Right hindlimb (tissue), 1 donor: ENCODE measurements at regions not wholly inside any gene's neighbourhood (a gene's known extent, or its start where the extent isn't known, plus 50 kb on each side); places are given as distances from the start of the nearest gene placed in this dataset.

ENCODE experiments used
- DNase-seq: peaks from one replicate; pipeline ENCODE4 v3.0.0-alpha.2; 2018

DNA sequence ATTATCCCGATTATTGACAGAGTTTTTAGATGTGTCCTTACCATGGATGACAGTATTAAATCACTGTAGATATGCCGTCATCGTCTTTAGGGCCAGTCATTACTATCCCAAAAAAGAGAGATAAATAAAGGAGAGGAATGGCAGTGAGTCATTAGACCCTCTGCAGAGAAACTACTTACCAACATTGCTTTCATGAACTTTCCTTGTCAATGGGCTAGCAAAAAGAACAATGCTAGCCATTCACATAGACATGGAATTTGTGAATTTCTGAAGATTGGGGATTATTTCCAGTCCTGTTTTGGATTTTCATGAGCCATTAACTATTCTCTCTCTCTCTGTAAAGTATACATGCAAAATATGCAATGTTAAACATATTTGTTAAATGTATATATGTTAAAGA is 319.4 kb upstream of the FANCL start:
- no peak for DNase-seq

DNA sequence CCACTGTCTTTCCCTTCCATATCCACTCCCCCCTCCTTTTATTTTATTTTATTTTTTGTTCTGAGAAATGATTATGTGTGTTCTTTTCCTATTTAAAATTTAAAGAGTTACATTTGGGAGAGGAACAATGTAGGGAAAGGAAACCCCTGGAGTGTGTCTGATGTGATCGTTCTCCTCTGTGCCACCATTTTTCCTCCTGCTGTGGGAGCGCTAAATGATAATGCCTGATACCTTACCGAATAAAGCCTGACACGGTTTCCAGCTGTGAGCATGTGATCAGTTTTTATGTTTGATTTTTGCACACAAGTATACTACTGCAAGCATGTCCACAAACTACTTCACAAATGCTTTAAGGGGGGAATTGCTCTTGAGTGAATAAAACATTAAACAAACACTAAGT is 317.8 kb upstream of the FANCL start:
- no peak for DNase-seq

DNA sequence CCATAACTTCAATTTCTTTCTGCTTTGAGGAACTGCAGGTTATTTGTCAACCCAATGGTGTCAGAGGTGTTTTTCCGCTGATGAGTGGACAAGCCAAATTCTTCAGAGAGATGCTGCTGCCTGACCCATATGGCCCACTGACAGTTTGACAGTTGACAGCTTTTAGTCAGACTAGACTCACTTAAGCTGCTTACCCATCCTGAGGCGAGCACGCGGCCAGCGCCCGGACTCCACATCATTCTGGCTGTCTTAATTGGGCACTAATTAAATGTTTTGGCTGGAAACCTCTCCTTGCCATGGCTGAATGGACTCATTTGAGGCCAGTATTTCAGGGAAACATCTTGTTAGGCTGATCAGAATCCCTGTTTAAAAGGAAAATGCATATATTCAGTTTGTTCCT is 316.1 kb upstream of the FANCL start:
- DNase-seq = no peak

DNA sequence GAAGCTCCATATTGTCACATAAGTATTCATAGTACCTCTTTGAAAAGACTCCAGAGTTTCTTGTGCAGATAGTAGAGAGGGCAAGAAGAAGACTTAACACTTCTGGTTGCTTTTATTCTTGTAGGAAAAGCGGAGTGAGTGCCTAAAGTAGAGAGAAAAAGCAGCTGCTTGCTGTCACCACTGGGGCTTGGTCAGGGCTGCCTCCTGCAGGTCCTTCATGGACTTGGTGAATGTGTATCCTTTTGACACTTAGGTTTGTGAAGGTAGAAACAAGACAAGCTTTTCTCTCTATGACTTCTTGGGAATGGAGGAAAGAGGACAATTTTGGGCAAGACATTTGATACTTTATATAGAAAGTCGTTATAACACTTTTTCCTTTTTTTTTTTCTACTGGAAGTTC is 312.8 kb upstream of the FANCL start:
- DNase-seq = no peak

DNA sequence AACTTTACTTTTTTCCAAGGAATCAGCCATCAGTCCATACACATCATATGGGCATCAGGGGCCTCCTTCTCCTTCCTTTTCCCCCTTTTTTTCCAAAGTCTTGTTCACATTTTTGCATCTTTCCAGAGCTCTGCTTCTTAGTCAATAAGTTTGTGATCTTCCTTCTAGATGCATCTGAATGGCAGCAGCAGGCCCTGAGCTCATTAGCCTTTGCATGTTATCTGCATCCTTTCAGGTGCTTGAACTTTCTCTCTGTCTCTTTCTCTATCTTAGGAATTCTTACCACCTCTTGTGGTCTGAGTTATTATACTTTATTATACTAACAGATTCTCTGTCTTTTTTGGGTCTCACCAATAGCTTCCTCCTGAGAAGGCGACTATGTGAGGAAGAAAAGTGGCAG is 312.4 kb upstream of the FANCL start:
- no peak for DNase-seq

DNA sequence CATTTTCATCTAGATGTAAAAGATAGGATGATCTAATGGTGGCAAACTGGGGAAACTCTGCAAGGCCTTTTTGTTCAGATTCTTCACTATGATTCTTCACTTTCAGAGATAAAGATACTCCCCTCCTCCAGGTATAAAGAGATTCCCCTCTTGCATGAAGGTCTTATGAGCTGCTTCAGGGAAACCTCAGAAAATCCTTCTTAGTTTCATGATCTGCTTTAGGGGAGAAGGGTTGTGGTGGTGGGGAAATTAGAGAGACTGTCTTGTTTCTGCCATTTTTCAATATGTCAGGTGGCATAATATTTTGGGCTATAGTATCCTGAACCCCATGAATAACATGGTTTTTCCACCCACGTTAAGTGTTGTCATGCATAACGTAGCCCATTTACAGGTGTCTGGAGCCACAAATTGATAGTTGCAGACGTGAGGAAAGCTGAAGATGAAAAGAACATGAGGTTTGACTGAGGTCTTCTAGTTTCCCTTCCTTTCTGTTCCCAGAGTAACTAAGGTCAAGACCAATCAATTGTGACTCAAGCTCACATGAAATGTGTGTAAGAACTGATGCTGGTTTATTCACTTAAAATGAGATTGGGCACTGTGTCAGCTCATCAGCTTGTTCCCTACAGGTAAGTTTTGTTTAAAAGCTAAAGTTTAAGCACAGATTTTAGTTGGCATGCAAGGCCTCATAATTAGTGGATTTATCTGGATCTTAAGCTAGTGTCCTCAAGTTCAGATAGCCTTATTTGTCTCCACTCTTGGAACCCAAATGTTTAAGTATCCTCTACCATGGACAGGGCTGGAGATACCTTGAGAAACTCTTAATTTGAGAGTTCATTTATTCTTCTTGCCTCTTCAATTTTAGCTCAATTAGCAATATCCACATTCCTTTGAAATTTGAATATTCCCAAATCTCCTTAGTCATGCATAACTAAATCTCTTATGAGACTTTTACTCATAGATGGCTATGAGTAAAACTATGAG is 304.5 kb upstream of the FANCL start:
- no peak for DNase-seq

- DNase-seq = no peak
Measured at GRCh38 chr2:58543442-58543841, 302.3 kb upstream of the FANCL start.

DNA sequence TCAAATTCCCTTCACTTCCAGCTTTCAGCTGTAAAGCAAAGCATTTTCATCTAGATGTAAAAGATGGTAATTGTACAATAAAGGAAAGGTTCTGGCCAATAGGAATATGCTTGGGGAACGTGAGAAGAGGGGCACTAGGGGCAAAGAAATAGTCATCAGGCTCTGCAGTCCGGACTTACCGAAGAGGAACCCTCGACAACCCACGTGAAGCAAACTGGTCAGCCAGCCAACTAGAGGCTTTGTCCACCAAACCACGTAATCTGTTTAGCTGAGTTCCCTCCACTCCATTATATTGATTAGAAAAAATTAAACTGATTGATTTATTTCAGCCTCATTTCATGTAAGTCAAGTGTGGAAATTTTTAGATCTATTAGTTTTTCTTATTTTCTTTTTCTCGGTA is 300.4 kb upstream of the FANCL start:
- no peak for DNase-seq

GRCh38 chr2:58540681-58541080 is 299.6 kb upstream of the FANCL start:
- no peak for DNase-seq

- no peak for DNase-seq
Measured at GRCh38 chr2:58539973-58540372, 298.8 kb upstream of the FANCL start.

DNA sequence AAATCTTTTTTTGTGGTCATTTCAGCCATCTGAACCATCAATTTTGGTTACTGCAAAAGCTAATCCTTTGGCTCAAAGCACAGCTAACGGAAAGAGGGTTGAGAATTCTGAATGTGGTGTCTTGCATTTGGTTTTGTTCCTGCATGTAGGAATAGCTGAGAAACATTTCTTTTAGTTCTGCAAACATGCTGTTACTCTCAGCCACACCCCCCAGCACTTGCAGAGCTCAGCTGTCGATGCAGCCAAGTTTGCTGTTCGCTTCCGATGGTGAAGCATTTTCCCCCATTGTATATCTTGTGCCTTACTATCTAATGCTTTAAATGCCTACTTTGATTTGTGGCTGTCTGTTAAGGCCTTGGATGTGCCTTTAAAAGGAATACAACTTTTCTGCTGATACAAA is 294.9 kb upstream of the FANCL start:
- DNase-seq = no peak

DNA sequence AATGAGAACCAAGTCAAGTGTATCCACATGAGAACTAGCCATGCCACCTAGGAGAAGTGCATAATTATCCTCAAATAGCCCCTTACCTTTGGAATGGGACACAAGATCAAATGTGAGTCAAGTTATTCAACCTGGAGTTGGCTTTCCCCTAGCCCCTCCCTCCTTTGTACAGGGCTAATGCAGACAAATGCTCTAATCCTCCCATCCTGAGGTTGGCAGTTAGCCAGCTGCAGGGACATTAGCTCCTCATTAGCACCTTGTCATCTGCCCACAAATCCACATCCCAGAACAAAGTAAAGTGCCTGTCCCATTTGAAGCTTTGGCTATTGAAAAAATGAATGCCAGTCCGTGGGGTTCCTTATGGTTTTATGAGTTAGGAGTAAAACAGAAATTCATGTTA is 294.1 kb upstream of the FANCL start:
- no peak for DNase-seq

DNA sequence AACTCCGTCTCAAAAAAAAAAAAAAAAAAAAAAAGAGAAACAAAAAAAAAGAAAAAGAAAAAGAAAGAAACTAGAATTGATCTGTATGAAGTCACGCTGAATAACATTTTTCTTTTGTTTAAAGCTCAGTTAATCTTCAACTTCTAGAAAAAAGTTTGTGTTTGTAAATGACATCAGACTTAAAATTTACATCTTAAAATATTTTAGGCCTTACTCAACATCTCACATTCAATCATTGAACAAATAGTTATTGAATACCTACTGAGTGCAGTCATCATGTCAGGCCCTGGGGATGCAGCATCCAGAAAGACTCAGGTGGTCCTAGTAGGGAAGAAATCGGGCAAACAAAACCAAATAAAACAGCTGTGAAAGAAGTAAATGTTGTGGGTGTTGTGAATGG is 292.3 kb upstream of the FANCL start:
- no peak for DNase-seq

GRCh38 chr2:58532641-58533040 is 291.5 kb upstream of the FANCL start:
- DNase-seq = no peak

- no peak for DNase-seq
Measured at GRCh38 chr2:58527647-58528046, 286.5 kb upstream of the FANCL start.

- no peak for DNase-seq
Measured at GRCh38 chr2:58521803-58522554, 280.9 kb upstream of the FANCL start.

GRCh38 chr2:58520903-58521302 is 279.8 kb upstream of the FANCL start:
- no peak for DNase-seq

GRCh38 chr2:58517881-58518280 is 276.8 kb upstream of the FANCL start:
- DNase-seq = no peak

DNA sequence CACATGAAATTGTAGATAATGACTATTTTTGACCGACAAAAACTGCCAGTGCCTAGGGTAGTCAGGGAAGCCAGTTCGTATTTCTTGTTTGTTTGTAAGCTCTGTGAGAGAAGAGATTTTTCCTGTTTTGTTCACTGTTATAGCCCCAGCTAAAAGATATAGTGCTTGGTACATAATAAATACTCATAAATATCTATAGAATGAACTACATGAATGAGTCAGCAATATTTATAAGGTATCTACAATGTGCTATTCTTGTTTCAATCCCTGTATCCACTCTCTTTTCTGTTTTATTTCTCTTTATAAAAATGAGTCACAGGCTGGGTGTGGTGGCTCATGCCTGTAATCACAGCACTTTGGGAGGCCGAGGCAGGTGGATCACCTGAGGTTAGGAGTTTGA is 275.6 kb upstream of the FANCL start:
- no peak for DNase-seq

DNA sequence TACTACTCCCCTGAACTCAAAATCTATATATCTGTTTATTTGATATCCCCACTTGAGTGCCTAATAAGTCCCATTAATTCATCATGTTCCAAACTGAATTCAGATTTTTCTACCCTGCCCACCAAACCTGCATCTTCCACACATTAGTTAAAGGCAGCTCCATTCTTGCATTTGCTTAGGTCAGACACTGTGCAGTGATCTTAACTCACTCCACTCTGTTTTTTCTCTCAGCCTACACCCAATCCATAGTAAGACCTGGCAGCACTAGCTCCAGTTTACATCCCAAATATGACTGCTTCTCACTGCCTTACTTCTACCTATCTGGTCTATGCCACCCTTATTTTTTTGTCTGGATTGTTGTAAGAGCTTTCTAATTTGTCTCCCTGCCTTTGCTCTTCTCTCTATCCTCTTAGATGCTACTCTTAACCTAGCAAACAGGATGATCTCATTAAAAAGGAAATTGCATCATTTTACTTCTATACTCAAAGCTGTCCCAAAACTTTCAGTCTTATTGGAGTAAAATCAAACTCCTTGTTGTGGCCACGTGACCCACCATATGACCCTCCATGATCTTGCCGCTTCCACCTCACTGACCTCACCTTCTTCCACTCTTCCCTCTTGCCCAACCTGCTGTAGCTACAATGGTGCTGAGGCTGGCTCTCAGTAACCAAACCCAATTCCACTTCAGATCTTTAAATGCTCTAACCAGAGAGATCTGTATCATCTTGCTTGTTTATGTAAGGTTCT is 274.9 kb upstream of the FANCL start:
- DNase-seq = no peak

GRCh38 chr2:58514252-58514651 is 273.1 kb upstream of the FANCL start:
- no peak for DNase-seq

DNA sequence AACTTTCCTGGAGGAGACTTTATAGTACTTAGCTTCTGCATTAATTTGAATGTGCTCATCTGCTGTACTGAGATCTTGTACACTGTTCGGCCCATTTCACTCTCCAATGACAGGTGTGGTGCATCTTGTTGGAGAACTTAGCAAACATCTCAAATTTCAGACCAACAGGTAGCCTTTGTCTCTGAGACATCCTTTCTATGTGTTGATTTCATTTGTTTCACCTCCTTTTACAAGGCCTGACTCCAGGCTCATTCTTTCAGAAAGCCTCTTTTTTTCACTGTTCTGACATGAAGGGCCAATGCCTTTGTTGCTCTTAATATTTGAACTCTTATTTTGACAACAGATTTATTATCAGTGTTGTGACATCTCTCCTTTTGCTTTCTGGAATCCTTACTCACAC is 271.8 kb upstream of the FANCL start:
- no peak for DNase-seq

GRCh38 chr2:58508006-58508405 is 266.9 kb upstream of the FANCL start:
- no peak for DNase-seq

- DNase-seq = no peak
Measured at GRCh38 chr2:58503918-58504317, 262.8 kb upstream of the FANCL start.
